AG09319 (cell line): ENCODE measurements at regions not wholly inside any gene's neighbourhood (a gene's known extent, or its start where the extent isn't known, plus 50 kb on each side); places are given as distances from the start of the nearest gene placed in this dataset.
A peak's percentile ranks its signal among the peaks of the same experiment; 100 is the strongest.

Experiments
- DNase-seq: peaks from one replicate; pipeline ENCODE4 v3.0.0-alpha.2; 2010; ENCODE audit warnings: low read depth; ENCODE audit errors: extremely low read depth
- CTCF ChIP-seq: IDR thresholded peaks from 2 replicates; pipeline ENCODE4 v1.5.1; 2011; ENCODE audit warnings: low read depth, mild to moderate bottlenecking, inconsistent platforms, low read length, moderate library complexity

- DNase-seq = no peak
- TF ChIP-seq CTCF = no peak
These were observed 204.2 kb downstream of the PDCD6IP start for GRCh38 chr3:34002569-34003100.

- DNase-seq = no peak
- no peak for TF ChIP-seq CTCF
These were observed 207.5 kb downstream of the PDCD6IP start for GRCh38 chr3:34005886-34006285.

- DNase-seq = no peak
- TF ChIP-seq CTCF = no peak
These were observed 209.8 kb downstream of the PDCD6IP start for GRCh38 chr3:34008191-34008590.

GRCh38 chr3:34008836-34009809 is 210.7 kb downstream of the PDCD6IP start:
- no peak for DNase-seq
- no peak for TF ChIP-seq CTCF

GRCh38 chr3:34011171-34012101 is 213.0 kb downstream of the PDCD6IP start:
- peak; percentile 17 for TF ChIP-seq CTCF
- DNase-seq = no peak

- TF ChIP-seq CTCF = no peak
- DNase-seq = peak; percentile 85
These were observed 213.7 kb downstream of the PDCD6IP start for GRCh38 chr3:34012102-34012461.
